ENCODE measurements at regions not wholly inside any gene's neighbourhood (a gene's known extent, or its start where the extent isn't known, plus 50 kb on each side); places are given as distances from the start of the nearest gene placed in this dataset.

DNA sequence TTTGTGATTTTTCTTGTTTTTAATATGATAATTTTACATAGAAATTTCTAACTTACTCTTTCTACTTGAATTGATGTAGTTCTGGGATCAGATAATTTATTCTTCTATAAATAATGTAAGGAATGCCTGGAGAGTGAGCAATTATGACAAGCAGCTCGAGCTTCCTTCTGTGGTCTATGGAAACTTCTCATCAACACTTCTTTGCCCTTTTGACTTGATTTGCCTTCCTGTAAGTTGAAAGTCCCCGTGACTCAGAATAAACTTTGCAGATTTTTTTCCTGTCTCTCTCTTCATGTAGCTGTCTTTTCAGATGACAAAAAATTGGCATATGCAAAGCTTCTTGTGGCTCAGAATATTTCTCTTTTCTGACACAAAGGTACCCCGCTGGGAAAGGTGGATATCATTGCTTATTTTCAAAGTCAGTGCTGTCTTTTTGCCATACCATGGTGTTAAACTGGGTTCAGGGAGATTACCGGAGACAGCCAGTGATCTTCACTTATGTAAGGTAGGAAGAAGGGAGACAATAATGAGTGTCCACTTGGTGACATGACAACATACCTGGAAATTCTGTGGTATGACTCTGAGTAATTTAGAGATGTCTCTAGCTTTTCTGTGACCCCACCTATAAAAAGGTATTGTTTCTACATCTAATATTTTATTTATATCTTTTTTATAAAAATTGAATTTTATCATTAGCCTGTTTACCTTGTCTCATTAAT is 278.6 kb upstream of the GNPDA2 start:
- Histone ChIP-seq H3K36me3 (ENCODE audit: insufficient read depth, low read length) (no peaks in the 10 kb centered on the region), H3K27me3 (ENCODE audit: insufficient read depth, low read length, poor library complexity, severe bottlenecking) (no peaks in the 10 kb centered on the region), H3K4me3 (ENCODE audit: low read length) (no peak overlapping the region), H3K9me3 (ENCODE audit: low read length) (no peaks in the 10 kb centered on the region), H3K4me1 (ENCODE audit: insufficient read depth, low read length) (no peaks in the 10 kb centered on the region), H3K27ac (ENCODE audit: low read depth, low read length) (no peak overlapping the region)
- H3K4me1 Mint-ChIP-seq = no peaks in the 10 kb centered on the region
- no peaks in the 10 kb centered on the region for H3K36me3 Mint-ChIP-seq
- peaks cover 0 to 9% (median 2%) of the 10 kb centered on the region in 5 donors for H3K9me3 Mint-ChIP-seq
- ChIA-PET CTCF (no interaction called here), POLR2A (no interaction called here)
- DNase-seq = no peak
- no peak overlapping the region for H3K4me3 Mint-ChIP-seq
- H3K27ac Mint-ChIP-seq = no peak overlapping the region
- H3K27me3 Mint-ChIP-seq = peaks cover 0 to 1% of the 10 kb centered on the region in 2 donors

GRCh38 chr4:45004326-45004725 is 278.0 kb upstream of the GNPDA2 start:
- Histone ChIP-seq H3K4me1 (ENCODE audit: insufficient read depth, low read length) (no peaks in the 10 kb centered on the region), H3K9me3 (ENCODE audit: low read length) (no peaks in the 10 kb centered on the region), H3K27ac (ENCODE audit: low read depth, low read length) (no peak overlapping the region), H3K27me3 (ENCODE audit: insufficient read depth, low read length, poor library complexity, severe bottlenecking) (no peaks in the 10 kb centered on the region), H3K4me3 (ENCODE audit: low read length) (no peak overlapping the region), H3K36me3 (ENCODE audit: insufficient read depth, low read length) (no peaks in the 10 kb centered on the region)
- Mint-ChIP-seq H3K4me1 (no peaks in the 10 kb centered on the region), H3K36me3 (no peaks in the 10 kb centered on the region), H3K4me3 (no peak overlapping the region), H3K9me3 (peaks cover 0 to 12% (median 2%) of the 10 kb centered on the region in 5 donors), H3K27me3 (peaks cover 0 to 1% of the 10 kb centered on the region in 2 donors), H3K27ac (no peak overlapping the region)
- DNase-seq = no peak
- POLR2A ChIA-PET = no interaction called here
- CTCF ChIA-PET = no interaction called here

DNA sequence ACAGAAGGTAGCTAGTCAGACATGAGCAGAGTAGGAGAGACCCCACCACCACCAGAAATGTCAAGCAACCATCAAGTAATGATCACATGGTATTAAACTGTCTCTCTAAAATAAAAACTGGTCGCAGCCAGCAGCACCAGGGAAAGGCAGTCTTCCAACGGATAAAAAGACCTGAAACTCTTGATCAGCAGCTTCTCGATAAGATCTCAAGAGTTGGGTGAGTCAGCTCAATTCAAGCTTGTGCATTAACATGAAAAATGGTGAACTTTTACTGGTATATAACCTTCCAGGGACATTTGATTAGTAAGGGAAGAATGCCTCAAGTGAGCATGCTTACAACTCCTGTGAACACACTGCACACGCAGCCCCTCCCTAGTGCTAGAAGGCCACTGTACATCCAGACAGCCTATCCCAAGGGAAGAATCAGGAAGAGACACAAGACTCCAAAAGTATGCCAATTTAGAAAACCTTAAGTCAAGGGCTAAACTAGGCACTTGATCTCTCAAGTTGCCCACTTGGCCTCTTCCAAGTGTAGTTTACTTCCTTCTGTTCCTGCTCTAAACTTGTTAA is 270.0 kb upstream of the GNPDA2 start:
- Mint-ChIP-seq H3K27ac (no peak overlapping the region), H3K4me3 (no peak overlapping the region), H3K27me3 (no peaks in the 10 kb centered on the region), H3K9me3 (peaks cover 0 to 10% (median 5%) of the 10 kb centered on the region in 5 donors), H3K36me3 (no peaks in the 10 kb centered on the region), H3K4me1 (no peaks in the 10 kb centered on the region)
- no peak overlapping the region for H3K4me3 ChIP-seq (ENCODE audit: low read length)
- H3K4me1 ChIP-seq (ENCODE audit: insufficient read depth, low read length) = no peaks in the 10 kb centered on the region
- ChIA-PET CTCF (no interaction called here), POLR2A (no interaction called here)
- H3K27ac ChIP-seq (ENCODE audit: low read depth, low read length) = no peak overlapping the region
- no peaks in the 10 kb centered on the region for H3K9me3 ChIP-seq (ENCODE audit: low read length)
- H3K36me3 ChIP-seq (ENCODE audit: insufficient read depth, low read length) = no peaks in the 10 kb centered on the region
- DNase-seq = no peak
- no peaks in the 10 kb centered on the region for H3K27me3 ChIP-seq (ENCODE audit: insufficient read depth, low read length, poor library complexity, severe bottlenecking)

- no peak overlapping the region for H3K4me3 Mint-ChIP-seq
- H3K36me3 Mint-ChIP-seq = no peaks in the 10 kb centered on the region
- Histone ChIP-seq H3K9me3 (ENCODE audit: low read length) (no peaks in the 10 kb centered on the region), H3K4me3 (ENCODE audit: low read length) (no peak overlapping the region), H3K27ac (ENCODE audit: low read depth, low read length) (no peak overlapping the region), H3K27me3 (ENCODE audit: insufficient read depth, low read length, poor library complexity, severe bottlenecking) (no peaks in the 10 kb centered on the region), H3K36me3 (ENCODE audit: insufficient read depth, low read length) (no peaks in the 10 kb centered on the region), H3K4me1 (ENCODE audit: insufficient read depth, low read length) (no peaks in the 10 kb centered on the region)
- CTCF ChIA-PET = no interaction called here
- H3K9me3 Mint-ChIP-seq = peaks cover 5 to 17% (median 10%) of the 10 kb centered on the region in 5 donors
- H3K27me3 Mint-ChIP-seq = no peaks in the 10 kb centered on the region
- no peak overlapping the region for H3K27ac Mint-ChIP-seq
- H3K4me1 Mint-ChIP-seq = no peaks in the 10 kb centered on the region
- POLR2A ChIA-PET = no interaction called here
- DNase-seq = no peak
These were observed 261.7 kb upstream of the GNPDA2 start for GRCh38 chr4:44988011-44988410.

DNA sequence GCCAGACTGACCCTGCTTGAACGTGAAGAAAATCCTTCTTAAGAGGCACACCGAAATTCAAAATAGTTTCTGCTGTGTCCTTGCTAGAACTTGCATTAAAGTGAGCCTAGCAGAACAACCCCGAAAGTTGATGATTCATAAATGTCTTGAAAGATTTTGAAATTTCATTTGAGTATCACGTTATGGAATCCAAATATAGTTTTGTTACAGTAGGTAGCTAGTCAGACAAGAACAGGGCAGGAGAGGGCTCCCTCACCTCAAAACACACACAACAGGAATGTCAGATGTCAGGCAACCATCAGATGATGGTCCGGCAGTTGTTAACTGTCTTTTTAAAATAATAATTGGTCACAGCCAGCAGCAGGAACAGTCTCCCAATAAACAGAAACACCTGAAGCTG is 259.6 kb upstream of the GNPDA2 start:
- Mint-ChIP-seq H3K9me3 (peaks cover 6 to 15% (median 8%) of the 10 kb centered on the region in 5 donors), H3K4me3 (no peak overlapping the region), H3K36me3 (no peaks in the 10 kb centered on the region), H3K27me3 (no peaks in the 10 kb centered on the region), H3K27ac (no peak overlapping the region), H3K4me1 (no peaks in the 10 kb centered on the region)
- H3K4me3 ChIP-seq (ENCODE audit: low read length) = no peak overlapping the region
- POLR2A ChIA-PET = no interaction called here
- H3K4me1 ChIP-seq (ENCODE audit: insufficient read depth, low read length) = no peaks in the 10 kb centered on the region
- H3K36me3 ChIP-seq (ENCODE audit: insufficient read depth, low read length) = no peaks in the 10 kb centered on the region
- no peak for DNase-seq
- H3K9me3 ChIP-seq (ENCODE audit: low read length) = no peaks in the 10 kb centered on the region
- no peak overlapping the region for H3K27ac ChIP-seq (ENCODE audit: low read depth, low read length)
- CTCF ChIA-PET = no interaction called here
- H3K27me3 ChIP-seq (ENCODE audit: insufficient read depth, low read length, poor library complexity, severe bottlenecking) = no peaks in the 10 kb centered on the region

GRCh38 chr4:44985152-44985551 is 258.8 kb upstream of the GNPDA2 start:
- H3K9me3 Mint-ChIP-seq = peaks cover 6 to 15% (median 8%) of the 10 kb centered on the region in 5 donors

DNA sequence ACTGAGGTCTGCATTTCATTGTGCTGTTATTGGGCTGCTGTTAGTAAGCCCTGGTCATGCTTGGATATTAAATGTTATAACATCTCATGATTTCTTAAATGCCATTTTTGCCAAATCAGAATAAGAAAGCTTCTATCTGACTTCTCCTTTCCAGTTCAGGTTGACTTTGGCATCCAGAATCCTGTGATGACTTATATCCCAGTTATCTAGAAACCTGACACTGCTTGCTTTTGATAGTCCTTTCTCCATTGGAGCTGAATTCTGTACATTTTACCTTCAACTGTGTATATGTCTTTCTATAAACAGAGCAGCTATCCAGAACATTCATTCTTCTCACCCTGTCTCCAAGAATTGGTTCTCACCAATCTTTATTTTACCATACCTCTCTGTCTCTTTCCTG is 257.7 kb upstream of the GNPDA2 start:
- Histone ChIP-seq H3K27me3 (ENCODE audit: insufficient read depth, low read length, poor library complexity, severe bottlenecking) (no peaks in the 10 kb centered on the region), H3K4me3 (ENCODE audit: low read length) (no peak overlapping the region), H3K27ac (ENCODE audit: low read depth, low read length) (no peak overlapping the region), H3K4me1 (ENCODE audit: insufficient read depth, low read length) (no peaks in the 10 kb centered on the region), H3K9me3 (ENCODE audit: low read length) (no peaks in the 10 kb centered on the region), H3K36me3 (ENCODE audit: insufficient read depth, low read length) (no peaks in the 10 kb centered on the region)
- H3K4me3 Mint-ChIP-seq = no peak overlapping the region
- H3K9me3 Mint-ChIP-seq = peaks cover 6 to 11% (median 8%) of the 10 kb centered on the region in 5 donors
- no peaks in the 10 kb centered on the region for H3K36me3 Mint-ChIP-seq
- CTCF ChIA-PET = no interaction called here
- H3K27me3 Mint-ChIP-seq = no peaks in the 10 kb centered on the region
- H3K27ac Mint-ChIP-seq = no peak overlapping the region
- POLR2A ChIA-PET = no interaction called here
- no peaks in the 10 kb centered on the region for H3K4me1 Mint-ChIP-seq
- DNase-seq = no peak

More at GRCh38 chr4:44985152-44985551, 258.8 kb upstream of the GNPDA2 start:
- Histone ChIP-seq H3K9me3 (ENCODE audit: low read length) (no peaks in the 10 kb centered on the region), H3K36me3 (ENCODE audit: insufficient read depth, low read length) (no peaks in the 10 kb centered on the region), H3K27me3 (ENCODE audit: insufficient read depth, low read length, poor library complexity, severe bottlenecking) (no peaks in the 10 kb centered on the region), H3K4me1 (ENCODE audit: insufficient read depth, low read length) (no peaks in the 10 kb centered on the region), H3K27ac (ENCODE audit: low read depth, low read length) (no peak overlapping the region), H3K4me3 (ENCODE audit: low read length) (no peak overlapping the region)
- Mint-ChIP-seq H3K36me3 (no peaks in the 10 kb centered on the region), H3K4me1 (no peaks in the 10 kb centered on the region), H3K4me3 (no peak overlapping the region), H3K27me3 (no peaks in the 10 kb centered on the region), H3K27ac (no peak overlapping the region)
- DNase-seq = no peak
- ChIA-PET POLR2A (no interaction called here), CTCF (no interaction called here)

DNA sequence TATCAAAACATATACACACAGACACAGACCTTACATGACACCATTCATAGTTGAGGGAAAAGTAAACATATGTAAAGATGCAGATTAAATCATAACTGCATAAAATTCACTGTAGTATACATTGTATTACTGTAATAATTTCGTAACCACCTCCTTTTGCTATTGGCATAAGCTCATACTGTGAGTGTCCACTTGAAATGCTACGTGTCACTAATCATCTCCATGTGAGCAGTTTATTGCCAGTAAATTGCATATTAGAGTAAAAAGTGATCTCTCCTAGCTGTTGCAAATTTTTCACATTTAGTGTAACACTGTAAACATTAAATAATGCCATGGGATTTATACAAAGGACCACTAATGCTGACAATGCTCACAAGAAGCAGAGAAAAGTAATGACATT is 256.7 kb upstream of the GNPDA2 start:
- H3K4me3 Mint-ChIP-seq = no peak overlapping the region
- no peak overlapping the region for H3K27ac Mint-ChIP-seq
- Histone ChIP-seq H3K27ac (ENCODE audit: low read depth, low read length) (no peak overlapping the region), H3K4me1 (ENCODE audit: insufficient read depth, low read length) (no peaks in the 10 kb centered on the region), H3K9me3 (ENCODE audit: low read length) (no peaks in the 10 kb centered on the region), H3K36me3 (ENCODE audit: insufficient read depth, low read length) (no peaks in the 10 kb centered on the region), H3K27me3 (ENCODE audit: insufficient read depth, low read length, poor library complexity, severe bottlenecking) (no peaks in the 10 kb centered on the region), H3K4me3 (ENCODE audit: low read length) (no peak overlapping the region)
- CTCF ChIA-PET = no interaction called here
- POLR2A ChIA-PET = no interaction called here
- peaks cover 5 to 8% (median 6%) of the 10 kb centered on the region in 5 donors for H3K9me3 Mint-ChIP-seq
- no peaks in the 10 kb centered on the region for H3K36me3 Mint-ChIP-seq
- H3K27me3 Mint-ChIP-seq = no peaks in the 10 kb centered on the region
- DNase-seq = no peak
- H3K4me1 Mint-ChIP-seq = no peaks in the 10 kb centered on the region

Data from CD8-positive, alpha-beta memory T cell (primary cell).